HG02943 (cell line): ENCODE measurements at regions not wholly inside any gene's neighbourhood (a gene's known extent, or its start where the extent isn't known, plus 50 kb on each side); places are given as distances from the start of the nearest gene placed in this dataset.

Experiments
- ATAC-seq: cut with Tn5 transposase; IDR thresholded peaks from one replicate; pipeline ENCODE4 v1.9.1; 2021; ENCODE audit warnings: mild to moderate bottlenecking, low read depth, moderate library complexity; ENCODE audit not compliant: unreplicated experiment

GRCh38 chr13:78035500-78035899 lies 116.9 kb upstream of the EDNRB start:
- no peak for ATAC-seq

GRCh38 chr13:78033509-78033908 lies 114.9 kb upstream of the EDNRB start:
- no peak for ATAC-seq

DNA sequence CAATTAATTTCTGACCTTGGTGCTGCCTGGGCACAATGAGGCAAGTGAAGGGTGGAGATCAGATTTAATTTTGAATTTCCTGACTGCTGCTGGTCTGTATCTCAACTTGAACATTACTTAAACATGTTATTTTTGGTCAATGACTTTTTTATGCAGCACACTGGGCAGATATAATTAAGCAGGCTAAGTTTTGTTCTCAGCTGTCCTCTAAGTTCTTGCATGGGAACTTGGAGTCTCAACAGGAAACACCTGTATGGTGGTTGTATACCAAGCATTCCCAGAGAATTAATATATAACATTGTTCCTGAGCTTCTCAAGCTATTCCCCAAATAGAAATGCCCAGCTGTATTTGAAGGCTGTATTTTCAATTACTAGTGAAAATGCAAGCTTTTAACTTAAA lies 113.5 kb upstream of the EDNRB start:
- ATAC-seq = no peak

DNA sequence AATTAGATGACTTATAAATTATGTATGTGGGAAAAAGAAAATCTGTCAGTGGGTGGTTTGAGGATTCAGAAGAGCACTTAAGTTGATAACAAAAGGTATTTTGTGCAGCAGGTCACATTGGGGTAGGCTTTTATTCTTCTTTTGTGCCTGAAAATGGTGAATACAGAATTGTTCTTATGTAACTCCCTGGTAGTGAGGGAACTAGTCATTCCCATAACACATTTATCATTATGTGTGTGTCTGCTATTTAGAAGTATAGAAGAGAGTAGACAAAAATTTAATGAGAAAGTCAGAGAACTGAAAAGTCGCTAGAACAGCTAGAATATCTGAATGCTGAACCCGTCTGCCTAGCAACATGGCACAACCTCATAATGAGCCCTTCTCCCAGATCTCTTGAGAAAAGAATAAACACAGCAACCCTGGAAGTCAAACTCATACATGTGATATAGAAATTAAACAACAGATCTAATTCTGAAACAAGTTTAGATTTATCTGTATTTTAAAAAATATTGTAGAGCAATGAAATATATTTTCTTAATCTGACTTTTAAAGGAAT lies 111.8 kb upstream of the EDNRB start:
- ATAC-seq = no peak

DNA sequence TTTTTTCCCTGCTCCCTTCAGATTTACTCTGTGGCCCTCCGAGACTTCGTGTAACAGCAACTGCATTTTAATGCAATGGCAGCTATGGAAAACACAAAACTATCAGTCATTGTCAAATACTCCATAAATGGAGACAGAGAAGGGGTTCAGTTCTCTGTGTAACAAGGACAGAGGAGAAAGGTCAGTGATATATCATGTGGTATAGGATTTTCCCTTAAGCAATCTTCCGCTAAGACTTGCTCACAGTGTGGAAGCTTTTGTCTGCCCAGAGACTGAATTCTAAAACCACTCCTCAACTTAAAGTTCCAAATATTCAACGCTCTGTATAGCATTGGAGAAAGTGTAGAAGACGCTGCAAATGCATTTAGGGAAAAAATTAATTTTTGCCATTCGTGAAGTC lies 111.3 kb upstream of the EDNRB start:
- no peak for ATAC-seq

DNA sequence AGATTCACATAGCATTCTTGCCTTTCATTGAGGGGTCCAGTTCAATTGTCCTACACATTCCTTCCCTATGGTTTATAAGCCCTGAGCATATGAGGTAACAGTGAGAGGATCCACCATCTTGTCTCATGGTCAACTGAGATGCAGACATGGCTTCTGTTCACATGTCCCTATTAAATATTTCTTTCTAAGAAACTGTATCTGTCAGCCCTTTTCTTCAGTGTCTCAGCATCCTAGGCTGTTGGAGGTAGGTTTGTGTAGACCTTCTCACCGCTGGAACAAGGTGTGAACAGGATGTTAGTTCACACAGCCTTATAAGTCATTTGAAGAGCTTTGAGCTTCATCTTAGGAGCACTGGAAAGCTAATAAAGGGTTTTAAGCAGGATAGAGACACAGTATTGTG lies 110.3 kb upstream of the EDNRB start:
- ATAC-seq = no peak

DNA sequence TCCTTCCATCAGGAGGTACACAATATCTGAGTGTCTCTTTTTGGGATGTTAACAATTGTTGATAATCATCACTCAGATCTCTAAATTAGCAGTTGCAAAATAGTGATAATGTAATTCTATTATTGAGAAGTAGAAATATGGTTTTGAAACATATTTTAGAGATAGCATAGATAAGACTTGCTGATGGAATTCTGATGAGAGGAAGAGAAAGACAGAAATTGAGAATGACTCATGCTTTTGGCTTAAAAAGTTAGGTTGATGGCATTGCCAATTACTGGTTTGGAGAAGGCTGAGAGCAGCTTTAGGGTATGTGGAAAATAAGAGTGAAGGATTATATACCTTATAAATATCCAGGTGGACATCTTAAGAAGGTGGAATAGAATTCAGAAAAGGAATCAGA lies 106.4 kb upstream of the EDNRB start:
- ATAC-seq = no peak

- peak; percentile 100 for ATAC-seq
Measured at GRCh38 chr13:78022164-78022877, 103.7 kb upstream of the EDNRB start.

GRCh38 chr13:78020861-78021260 lies 102.2 kb upstream of the EDNRB start:
- no peak for ATAC-seq

DNA sequence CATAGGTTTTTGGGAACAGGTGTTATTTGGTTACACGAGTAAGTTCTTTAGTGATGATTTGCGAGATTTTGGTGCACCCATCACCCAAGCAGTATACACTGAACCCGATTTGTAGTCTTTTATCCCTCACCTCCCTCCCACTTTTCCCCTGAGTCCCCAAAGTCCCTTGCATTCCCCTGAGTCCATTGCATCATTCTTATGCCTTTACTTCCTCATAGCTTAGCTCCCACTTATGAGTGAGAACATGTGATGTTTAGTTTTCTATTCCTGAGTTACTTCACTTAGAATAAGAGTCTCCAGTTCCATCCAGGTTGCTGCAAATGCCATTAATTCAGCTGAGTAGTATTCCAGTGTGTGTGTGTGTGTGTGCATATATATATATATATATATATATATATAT lies 97.2 kb upstream of the EDNRB start:
- ATAC-seq = no peak

GRCh38 chr13:78012046-78012445 lies 93.4 kb upstream of the EDNRB start:
- ATAC-seq = no peak

GRCh38 chr13:78004821-78005220 lies 86.2 kb upstream of the EDNRB start:
- ATAC-seq = no peak

GRCh38 chr13:77999746-78000145 lies 81.1 kb upstream of the EDNRB start:
- no peak for ATAC-seq

- no peak for ATAC-seq
Measured at GRCh38 chr13:77994166-77994565, 75.5 kb upstream of the EDNRB start.

- ATAC-seq = no peak
Measured at GRCh38 chr13:77991003-77991402, 72.4 kb upstream of the EDNRB start.

- ATAC-seq = no peak
Measured at GRCh38 chr13:77989281-77989680, 70.7 kb upstream of the EDNRB start.

DNA sequence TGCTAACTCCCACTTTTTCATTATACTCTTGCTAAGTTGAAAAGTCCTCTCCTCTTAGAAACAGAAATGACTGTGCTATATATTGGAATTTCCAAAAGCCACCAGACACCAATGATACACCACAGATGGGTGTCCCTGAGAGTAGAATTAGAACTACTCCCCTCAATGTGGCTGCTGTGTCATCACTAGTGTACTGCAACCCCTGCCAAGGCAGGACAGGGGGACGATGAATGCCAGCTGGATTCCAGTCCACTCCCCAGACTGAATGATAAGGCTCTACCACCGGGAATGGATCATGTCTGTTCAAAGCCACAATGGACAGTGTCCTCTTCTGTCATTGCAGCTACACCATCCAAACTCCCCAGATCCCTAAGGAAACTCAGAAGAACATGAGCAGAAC lies 69.7 kb upstream of the EDNRB start:
- ATAC-seq = no peak

DNA sequence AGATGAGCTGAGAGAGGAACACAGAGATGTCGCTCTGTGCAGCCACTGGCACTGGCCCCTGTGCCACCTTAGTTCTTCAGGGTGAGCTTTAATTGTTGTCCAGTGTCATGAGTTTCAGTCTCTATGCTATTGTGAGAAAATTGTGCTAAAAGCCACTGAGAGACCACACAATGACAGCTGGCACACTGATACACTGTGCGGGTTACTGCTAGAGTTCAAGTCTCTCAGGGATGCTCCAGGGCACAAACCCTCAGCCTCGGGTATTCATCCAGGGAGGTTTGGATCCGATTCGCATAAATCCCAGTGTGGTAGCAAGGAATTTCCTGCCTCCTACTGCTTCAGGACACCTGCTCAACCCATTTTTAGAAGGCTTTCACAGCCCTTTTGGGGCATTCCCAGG lies 68.1 kb upstream of the EDNRB start:
- ATAC-seq = no peak

GRCh38 chr13:77985866-77986636 lies 67.4 kb upstream of the EDNRB start:
- ATAC-seq = no peak

- no peak for ATAC-seq
Measured at GRCh38 chr13:77981281-77981881, 62.8 kb upstream of the EDNRB start.

GRCh38 chr13:77980592-77980991 lies 62.0 kb upstream of the EDNRB start:
- no peak for ATAC-seq
